Esophagus squamous epithelium (tissue), 5 donors: ENCODE measurements at regions not wholly inside any gene's neighbourhood (a gene's known extent, or its start where the extent isn't known, plus 50 kb on each side); places are given as distances from the start of the nearest gene placed in this dataset.

Source experiments
- DNase-seq: peaks from one replicate; lab custom pipeline; 2025; lab: John Stamatoyannopoulos, UW
- H3K27ac ChIP-seq, 4 donors: fragments of 200-600 bp; sonication (generic); one replicate each; pipeline ENCODE4 v1.5.1; 2016 to 2019; ENCODE audit warnings: mild to moderate bottlenecking in 1 of 4
- H3K27me3 ChIP-seq, 4 donors: fragments of 200-600 bp; sonication (generic); 1 replicate in 3 of 4; 2 replicates in 1 of 4; pipeline versions ENCODE4 v1.5.1 to v1.6.0; 2017 to 2021; ENCODE audit warnings: antibody characterized with exemption in 1 of 4
- H3K36me3 ChIP-seq, 3 donors: fragments of 200-600 bp; sonication (generic); one replicate each; pipeline ENCODE4 v1.5.1; 2016 to 2019
- H3K4me1 ChIP-seq, 3 donors: fragments of 200-600 bp; sonication (generic); one replicate each; pipeline ENCODE4 v1.5.1; 2017 to 2019
- H3K4me3 ChIP-seq, 4 donors: fragments of 200-600 bp; sonication (generic); 1 replicate in 3 of 4; 2 replicates in 1 of 4; pipeline ENCODE4 v1.5.1; 2016 to 2019; ENCODE audit warnings: mild to moderate bottlenecking in 2 of 4, moderate library complexity in 1 of 4
- H3K9me3 ChIP-seq, 3 donors: fragments of 200-600 bp; sonication (generic); one replicate each; pipeline ENCODE4 v1.5.1; 2016 to 2019
- POLR2A ChIP-seq, 4 donors: fragments of 450-650 bp; IDR thresholded peaks; one replicate each; pipeline ENCODE4 v1.6.1; 2017; ENCODE audit warnings: antibody characterized with exemption in 4 of 4, mild to moderate bottlenecking in 4 of 4, moderate library complexity in 3 of 4
- WGBS, 2 donors: methylation state at CpG; one replicate each; pipeline ENCODE4 v1.1.5; 2018; 5-methylcytosine and 5-hydroxymethylcytosine counted together
- intact Hi-C: fragments of 100-400 bp; cut with DNase I; formaldehyde crosslinking; loops from one replicate; pipeline ENCODE4 v1.15.0; 2022
- TF ChIP-seq, protein P1 (sequence below), 6 experiments: fragments of 450-650 bp in 4 of 6; fragments of 200-600 bp in 2 of 6; sonication (generic) in 2 of 6; IDR thresholded peaks; one replicate each; pipeline ENCODE4 v1.5.1; 2016 to 2019; ENCODE audit warnings: antibody characterized with exemption in 6 of 6, mild to moderate bottlenecking in 4 of 6, moderate library complexity in 4 of 6
- donor health status: DM: yes; HTN: yes; CAD: no.

DNA sequence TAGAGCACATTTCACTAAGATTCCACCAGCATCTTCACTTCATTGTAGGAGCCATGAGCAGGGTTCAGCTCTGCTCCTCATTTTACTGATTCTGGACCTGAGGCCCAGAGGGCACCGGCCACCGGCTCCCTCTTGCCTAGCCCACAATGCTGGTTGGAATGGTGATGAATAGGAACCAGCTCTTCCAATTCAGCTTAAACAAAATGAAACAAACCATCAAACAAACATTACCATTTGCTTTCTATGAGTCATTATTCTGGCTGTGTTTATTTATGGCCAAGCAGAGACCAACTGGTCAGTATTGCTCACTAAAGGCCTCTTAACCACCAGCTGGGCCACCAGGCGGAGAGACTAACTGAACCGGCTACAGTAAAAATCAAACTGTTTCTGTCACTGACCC, 176.7 kb downstream of the MTX2 start:
- no peaks in the 10 kb centered on the region for H3K36me3 ChIP-seq
- no peak overlapping the region for H3K4me3 ChIP-seq
- intact Hi-C loops, result no loop called here
- no peak overlapping the region for H3K27ac ChIP-seq
- 72 to 79% methylated on average over 4 of the region's 4 CpGs for WGBS, 2 donors
- H3K4me1 ChIP-seq, result peaks cover 0 to 13% (median 0%) of the 10 kb centered on the region in 3 donors
- TF ChIP-seq, protein P1, sequence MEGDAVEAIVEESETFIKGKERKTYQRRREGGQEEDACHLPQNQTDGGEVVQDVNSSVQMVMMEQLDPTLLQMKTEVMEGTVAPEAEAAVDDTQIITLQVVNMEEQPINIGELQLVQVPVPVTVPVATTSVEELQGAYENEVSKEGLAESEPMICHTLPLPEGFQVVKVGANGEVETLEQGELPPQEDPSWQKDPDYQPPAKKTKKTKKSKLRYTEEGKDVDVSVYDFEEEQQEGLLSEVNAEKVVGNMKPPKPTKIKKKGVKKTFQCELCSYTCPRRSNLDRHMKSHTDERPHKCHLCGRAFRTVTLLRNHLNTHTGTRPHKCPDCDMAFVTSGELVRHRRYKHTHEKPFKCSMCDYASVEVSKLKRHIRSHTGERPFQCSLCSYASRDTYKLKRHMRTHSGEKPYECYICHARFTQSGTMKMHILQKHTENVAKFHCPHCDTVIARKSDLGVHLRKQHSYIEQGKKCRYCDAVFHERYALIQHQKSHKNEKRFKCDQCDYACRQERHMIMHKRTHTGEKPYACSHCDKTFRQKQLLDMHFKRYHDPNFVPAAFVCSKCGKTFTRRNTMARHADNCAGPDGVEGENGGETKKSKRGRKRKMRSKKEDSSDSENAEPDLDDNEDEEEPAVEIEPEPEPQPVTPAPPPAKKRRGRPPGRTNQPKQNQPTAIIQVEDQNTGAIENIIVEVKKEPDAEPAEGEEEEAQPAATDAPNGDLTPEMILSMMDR (IDR thresholded peaks at IDR 0.05), result no peak
- no peak for TF ChIP-seq POLR2A (IDR thresholded peaks at IDR 0.05)
- DNase-seq, result no peak
- no peaks in the 10 kb centered on the region for H3K9me3 ChIP-seq
- no peaks in the 10 kb centered on the region for H3K27me3 ChIP-seq

DNA sequence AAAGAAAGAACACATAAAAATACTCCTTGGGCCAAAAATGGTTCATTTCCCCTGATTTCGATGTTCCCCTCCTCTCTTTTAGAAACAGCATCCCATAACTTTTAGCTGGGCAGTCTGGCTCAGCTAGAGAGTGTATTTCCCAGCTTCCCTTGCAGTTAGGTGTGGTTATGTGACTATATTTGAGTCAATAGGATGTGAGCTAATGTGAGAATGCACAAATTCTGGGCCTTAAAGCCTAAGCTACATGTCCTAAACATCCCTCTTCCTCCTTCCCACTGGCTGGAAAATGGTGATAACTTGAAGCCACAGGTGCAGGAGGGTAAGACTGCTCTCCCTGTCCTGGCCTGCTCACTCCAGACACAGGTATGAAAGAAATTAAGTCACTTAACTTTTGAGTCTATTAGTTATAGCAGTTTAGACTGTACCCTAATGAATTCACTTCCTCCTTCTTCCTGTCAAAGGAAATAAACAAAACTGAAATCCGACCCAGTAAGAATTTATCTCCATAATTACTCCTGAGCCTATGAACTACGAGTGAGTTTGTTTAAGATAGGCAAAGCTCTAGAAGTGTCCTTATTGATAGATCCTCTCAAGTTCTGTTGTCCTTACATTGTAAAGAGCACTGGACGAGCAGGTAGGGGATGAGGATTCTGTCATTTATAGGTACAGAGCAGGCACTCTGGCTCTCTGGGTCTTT, 177.6 kb downstream of the MTX2 start:
- no peak for DNase-seq
- Histone ChIP-seq H3K36me3 (no peaks in the 10 kb centered on the region), H3K4me1 (peaks cover 0 to 13% (median 0%) of the 10 kb centered on the region in 3 donors), H3K4me3 (no peak overlapping the region), H3K27ac (no peak overlapping the region), H3K9me3 (no peaks in the 10 kb centered on the region), H3K27me3 (peaks cover 0 to 5% (median 0%) of the 10 kb centered on the region in 4 donors)
- TF ChIP-seq POLR2A (IDR thresholded peaks at IDR 0.05), result no peak
- TF ChIP-seq, protein P1 (IDR thresholded peaks at IDR 0.05), result no peak
- intact Hi-C loops, result no loop called here
- WGBS, 2 donors, result 52 to 72% methylated on average over 4 of the region's 4 CpGs

DNA sequence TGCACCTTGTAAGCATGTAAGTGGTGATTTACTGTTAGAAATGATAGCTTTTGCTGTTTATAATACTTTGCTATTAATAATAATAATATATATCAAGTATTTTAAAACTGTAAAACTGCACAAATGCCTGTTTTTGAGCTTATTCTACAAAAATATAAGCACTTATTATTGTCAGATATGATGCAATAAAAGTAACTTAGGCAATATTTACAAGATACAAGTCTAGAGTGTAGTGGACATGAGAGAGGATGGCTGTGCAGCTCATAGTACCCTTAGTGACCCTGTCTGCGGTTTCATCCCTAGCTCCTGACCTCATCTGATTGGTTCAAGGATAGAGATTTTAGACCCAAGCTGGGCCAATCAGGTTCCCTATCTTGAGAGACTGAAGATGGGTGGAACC, 178.4 kb downstream of the MTX2 start:
- Histone ChIP-seq H3K4me3 (no peak overlapping the region), H3K27ac (no peak overlapping the region), H3K36me3 (no peaks in the 10 kb centered on the region), H3K4me1 (peaks cover 0 to 13% (median 0%) of the 10 kb centered on the region in 3 donors), H3K27me3 (peaks cover 0 to 7% (median 0%) of the 10 kb centered on the region in 4 donors), H3K9me3 (no peaks in the 10 kb centered on the region)
- TF ChIP-seq, protein P1 (IDR thresholded peaks at IDR 0.05), result no peak
- TF ChIP-seq POLR2A (IDR thresholded peaks at IDR 0.05), result no peak
- intact Hi-C loops, result no loop called here
- WGBS, 2 donors, result 85 to 90% methylated on average over 1 of the region's 1 CpG
- no peak for DNase-seq

DNA sequence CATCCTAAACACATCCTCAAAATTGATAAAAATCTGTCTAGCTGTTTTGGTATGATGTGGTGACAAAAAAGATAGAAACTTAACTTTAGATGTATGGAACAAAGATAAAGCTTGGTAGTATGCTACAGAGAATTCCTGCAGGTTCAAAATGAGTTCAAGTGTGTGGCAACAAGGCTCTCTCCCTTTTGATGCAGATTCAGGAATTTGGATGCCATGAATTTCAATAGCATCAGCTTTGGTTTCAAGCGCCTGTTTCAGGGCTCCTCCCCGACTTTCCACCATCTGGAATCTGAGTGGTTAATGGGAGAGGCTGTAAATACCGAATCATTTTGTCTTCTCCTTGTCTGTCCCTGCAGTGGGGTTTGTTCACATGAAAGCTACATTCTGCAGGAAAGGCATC, 180.6 kb downstream of the MTX2 start:
- TF ChIP-seq POLR2A (IDR thresholded peaks at IDR 0.05), result no peak
- TF ChIP-seq, protein P1 (IDR thresholded peaks at IDR 0.05), result no peak
- WGBS, 2 donors, result 73 to 74% methylated on average over 3 of the region's 3 CpGs
- DNase-seq, result no peak
- Histone ChIP-seq H3K27me3 (peaks cover 0 to 7% (median 0%) of the 10 kb centered on the region in 4 donors), H3K9me3 (no peaks in the 10 kb centered on the region), H3K4me1 (peaks cover 0 to 16% (median under 1%) of the 10 kb centered on the region in 3 donors), H3K27ac (no peak overlapping the region), H3K36me3 (no peaks in the 10 kb centered on the region), H3K4me3 (no peak overlapping the region)
- intact Hi-C loops, result loop anchor here (10.0 kb wide), 2 partner anchors 105 to 305 kb away; no protein-coding TSS in a partner anchor

DNA sequence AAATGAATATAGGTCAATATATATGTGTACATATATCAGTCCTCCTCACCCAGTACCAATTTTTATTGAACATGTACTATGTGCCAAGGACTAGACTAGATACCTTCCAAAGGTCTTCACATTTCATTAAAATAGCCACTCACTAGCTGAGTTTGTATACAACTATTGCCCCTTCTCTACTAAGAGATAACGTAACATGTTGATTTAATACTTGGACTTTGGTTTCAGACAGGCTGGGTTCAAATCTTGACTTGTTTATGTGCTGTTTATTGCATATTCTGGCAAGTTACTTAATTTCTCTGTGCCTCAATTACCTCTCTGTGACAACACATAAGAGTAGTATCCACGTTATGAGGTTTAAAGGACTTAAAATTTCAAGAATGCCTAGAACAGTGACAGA, 184.5 kb downstream of the MTX2 start:
- Histone ChIP-seq H3K27ac (no peak overlapping the region), H3K9me3 (no peaks in the 10 kb centered on the region), H3K4me3 (no peak overlapping the region), H3K36me3 (no peaks in the 10 kb centered on the region), H3K27me3 (peaks cover 0 to 19% (median 0%) of the 10 kb centered on the region in 4 donors), H3K4me1 (peaks cover 0 to 19% (median 3%) of the 10 kb centered on the region in 3 donors)
- no peak for DNase-seq
- TF ChIP-seq POLR2A (IDR thresholded peaks at IDR 0.05), result no peak
- TF ChIP-seq, protein P1 (IDR thresholded peaks at IDR 0.05), result no peak
- WGBS, 2 donors, result 88% methylated on average over 2 of the region's 2 CpGs
- intact Hi-C loops, result loop anchor here (10.0 kb wide), 2 partner anchors 101 to 309 kb away; no protein-coding TSS in a partner anchor
